HepG2 (cell line): ENCODE measurements at regions not wholly inside any gene's neighbourhood (a gene's known extent, or its start where the extent isn't known, plus 50 kb on each side); places are given as distances from the start of the nearest gene placed in this dataset.

Experiments
- ATAC-seq: fragments of 200-7000 bp; cut with Tn5 transposase; 3 replicates; pipeline ENCODE4 v1.9.1; 2020; ENCODE audit warnings: mild to moderate bottlenecking, moderate library complexity
- BruUV-seq: library from RNA; stranded (reverse); fragments of 400-500 nt; replicated peaks from 2 replicates; lab custom pipeline; 2021; lab: Mats Ljungman, UMichigan
- CTCF ChIA-PET: fragments of 300-600 bp; formaldehyde crosslinking; extraction: SDS; loops from one replicate; lab custom pipeline; 2021; ENCODE audit warnings: low total read pairs, inconsistent platforms, low intra/inter-chr PET ratio; lab: Yijun Ruan, JAX
- POLR2A ChIA-PET: fragments of 350-600 bp; sonication (Branson Sonifier 250); formaldehyde crosslinking; loops from one replicate; lab custom pipeline; 2020; ENCODE audit warnings: antibody characterized with exemption, inconsistent platforms; lab: Yijun Ruan, JAX
- DNase-seq: peaks from one replicate; pipeline ENCODE4 v3.0.0-alpha.2; 2015; ENCODE audit warnings: low spot score
- FAIRE-seq: peaks from 3 replicates; lab custom pipeline; 2011; peaks lifted over from hg19 to GRCh38; lab: Jason Lieb, UNC
- H2AFZ ChIP-seq: one replicate; pipeline ENCODE4 v1.6.1; 2011; ENCODE audit warnings: low read length, inconsistent platforms
- H3K27ac ChIP-seq: fragments of 300-600 bp; 3 replicates; pipeline ENCODE4 v1.8.0; 2011; ENCODE audit warnings: mixed run types, mild to moderate bottlenecking, mixed read lengths, low read length, inconsistent platforms; ENCODE audit not compliant: insufficient read depth; ENCODE audit errors: extremely low read length
- H3K27me3 ChIP-seq, 2 experiments: fragments of 200-600 bp in 1 of 2; 2 replicates in 1 of 2; 3 replicates in 1 of 2; pipeline versions ENCODE4 v1.6.0 to v1.8.0; 2011; ENCODE audit warnings: low read length in 2 of 2, mild to moderate bottlenecking in 2 of 2, moderate library complexity in 2 of 2, inconsistent platforms in 1 of 2; ENCODE audit not compliant: insufficient read depth in 2 of 2, control insufficient read depth in 1 of 2
- H3K36me3 ChIP-seq, 2 experiments: fragments of 200-600 bp in 1 of 2; replicated peaks in 1 of 2; 2 replicates in 1 of 2; 3 replicates in 1 of 2; pipeline versions ENCODE4 v1.5.1 to v1.8.0; 2011; ENCODE audit warnings: low read length in 2 of 2, inconsistent platforms in 1 of 2; ENCODE audit not compliant: insufficient read depth in 2 of 2, control insufficient read depth in 1 of 2
- H3K4me1 ChIP-seq: 2 replicates; pipeline ENCODE4 v1.5.1; 2012; ENCODE audit warnings: low read length, inconsistent platforms; ENCODE audit not compliant: insufficient read depth
- H3K4me2 ChIP-seq: 2 replicates; pipeline ENCODE4 v1.6.0; 2011; ENCODE audit warnings: low read depth, low read length, inconsistent platforms
- H3K4me3 ChIP-seq, 3 experiments: fragments of 200-600 bp in 1 of 3; sonication (generic), shearing (Covaris generic) in 1 of 3; replicated peaks in 1 of 3; 2 replicates each; pipeline ENCODE4 v1.5.1; 2011 to 2016; ENCODE audit warnings: low read length in 3 of 3, inconsistent platforms in 2 of 3, low read depth in 2 of 3, mild to moderate bottlenecking in 2 of 3, control low read depth in 1 of 3, mixed read lengths in 1 of 3; ENCODE audit not compliant: insufficient read depth in 1 of 3
- H3K79me2 ChIP-seq: one replicate; pipeline ENCODE4 v1.6.1; 2011; ENCODE audit warnings: low read length, inconsistent platforms; ENCODE audit not compliant: insufficient read depth
- H3K9ac ChIP-seq: 2 replicates; pipeline ENCODE4 v1.6.0; 2011; ENCODE audit warnings: mild to moderate bottlenecking, low read depth, low read length, inconsistent platforms; ENCODE audit not compliant: insufficient read depth
- H3K9me3 ChIP-seq: 2 replicates; pipeline ENCODE4 v1.5.1; 2012; ENCODE audit warnings: mild to moderate bottlenecking, low read length
- H4K20me1 ChIP-seq: 2 replicates; pipeline ENCODE4 v1.6.0; 2011; ENCODE audit warnings: inconsistent platforms, mild to moderate bottlenecking, low read length, moderate library complexity; ENCODE audit not compliant: insufficient read depth
- POGZ ChIP-seq: sonication (generic); formaldehyde crosslinking; IDR thresholded peaks from 2 replicates; pipeline ENCODE4 v1.4.0; 2020; ENCODE audit warnings: mild to moderate bottlenecking, missing genetic modification reagents
- WGBS: methylation state at CpG from one replicate; pipeline ENCODE4 v1.1.6; 2017; ENCODE audit warnings: low lambda C conversion rate; 5-methylcytosine and 5-hydroxymethylcytosine counted together
- in situ Hi-C: cut with HindIII; loops from 2 replicates; pipeline ENCODE4 v1.10.0; 2017; ENCODE audit warnings: low pct_unique_long_range_greater_than_20kb; ENCODE audit not compliant: extremely low pct_ligation_motif_present
- intact Hi-C: fragments of 100-400 bp; cut with micrococcal nuclease; formaldehyde crosslinking; loops from one replicate; pipeline ENCODE4 v1.10.0; 2022; ENCODE audit not compliant: unreplicated experiment
- TF ChIP-seq, protein P1 (sequence below): sonication (generic); formaldehyde crosslinking; IDR thresholded peaks from 2 replicates; pipeline ENCODE4 v1.9.0; 2021; ENCODE audit warnings: mild to moderate bottlenecking, missing genetic modification reagents

DNA sequence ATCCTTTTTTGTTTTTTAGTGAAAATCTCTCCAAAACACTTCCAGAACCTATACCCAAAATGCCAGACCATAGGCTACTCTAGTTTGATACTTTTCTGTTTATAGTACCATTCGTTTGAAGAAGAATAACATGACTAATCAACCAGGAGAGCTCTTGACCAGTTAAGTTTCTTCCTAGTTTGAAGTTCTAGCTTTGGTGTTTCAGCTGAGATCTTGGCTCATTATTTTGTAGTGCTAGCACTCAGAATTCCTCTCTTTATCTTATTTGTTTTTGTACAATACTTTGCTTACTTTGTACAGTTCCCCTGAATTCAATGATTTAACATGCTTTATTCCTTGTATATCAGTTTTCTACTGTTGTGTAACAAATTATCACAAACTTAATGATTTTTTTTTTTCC, 911.6 kb downstream of the EFNA5 start:
- H3K9me3 ChIP-seq, result no peaks in the 10 kb centered on the region
- no peak overlapping the region for H2AFZ ChIP-seq
- WGBS, result 0% methylated on average over 1 of the region's 1 CpG
- ChIA-PET CTCF (no interaction called here), POLR2A (no interaction called here)
- FAIRE-seq, result no peak
- intact Hi-C loops, result no loop called here
- no peak overlapping the region for H3K4me3 ChIP-seq
- H3K27me3 ChIP-seq, result no peaks in the 10 kb centered on the region
- in situ Hi-C loops, result no loop called here
- no peaks in the 10 kb centered on the region for H3K4me1 ChIP-seq
- TF ChIP-seq, protein P1, sequence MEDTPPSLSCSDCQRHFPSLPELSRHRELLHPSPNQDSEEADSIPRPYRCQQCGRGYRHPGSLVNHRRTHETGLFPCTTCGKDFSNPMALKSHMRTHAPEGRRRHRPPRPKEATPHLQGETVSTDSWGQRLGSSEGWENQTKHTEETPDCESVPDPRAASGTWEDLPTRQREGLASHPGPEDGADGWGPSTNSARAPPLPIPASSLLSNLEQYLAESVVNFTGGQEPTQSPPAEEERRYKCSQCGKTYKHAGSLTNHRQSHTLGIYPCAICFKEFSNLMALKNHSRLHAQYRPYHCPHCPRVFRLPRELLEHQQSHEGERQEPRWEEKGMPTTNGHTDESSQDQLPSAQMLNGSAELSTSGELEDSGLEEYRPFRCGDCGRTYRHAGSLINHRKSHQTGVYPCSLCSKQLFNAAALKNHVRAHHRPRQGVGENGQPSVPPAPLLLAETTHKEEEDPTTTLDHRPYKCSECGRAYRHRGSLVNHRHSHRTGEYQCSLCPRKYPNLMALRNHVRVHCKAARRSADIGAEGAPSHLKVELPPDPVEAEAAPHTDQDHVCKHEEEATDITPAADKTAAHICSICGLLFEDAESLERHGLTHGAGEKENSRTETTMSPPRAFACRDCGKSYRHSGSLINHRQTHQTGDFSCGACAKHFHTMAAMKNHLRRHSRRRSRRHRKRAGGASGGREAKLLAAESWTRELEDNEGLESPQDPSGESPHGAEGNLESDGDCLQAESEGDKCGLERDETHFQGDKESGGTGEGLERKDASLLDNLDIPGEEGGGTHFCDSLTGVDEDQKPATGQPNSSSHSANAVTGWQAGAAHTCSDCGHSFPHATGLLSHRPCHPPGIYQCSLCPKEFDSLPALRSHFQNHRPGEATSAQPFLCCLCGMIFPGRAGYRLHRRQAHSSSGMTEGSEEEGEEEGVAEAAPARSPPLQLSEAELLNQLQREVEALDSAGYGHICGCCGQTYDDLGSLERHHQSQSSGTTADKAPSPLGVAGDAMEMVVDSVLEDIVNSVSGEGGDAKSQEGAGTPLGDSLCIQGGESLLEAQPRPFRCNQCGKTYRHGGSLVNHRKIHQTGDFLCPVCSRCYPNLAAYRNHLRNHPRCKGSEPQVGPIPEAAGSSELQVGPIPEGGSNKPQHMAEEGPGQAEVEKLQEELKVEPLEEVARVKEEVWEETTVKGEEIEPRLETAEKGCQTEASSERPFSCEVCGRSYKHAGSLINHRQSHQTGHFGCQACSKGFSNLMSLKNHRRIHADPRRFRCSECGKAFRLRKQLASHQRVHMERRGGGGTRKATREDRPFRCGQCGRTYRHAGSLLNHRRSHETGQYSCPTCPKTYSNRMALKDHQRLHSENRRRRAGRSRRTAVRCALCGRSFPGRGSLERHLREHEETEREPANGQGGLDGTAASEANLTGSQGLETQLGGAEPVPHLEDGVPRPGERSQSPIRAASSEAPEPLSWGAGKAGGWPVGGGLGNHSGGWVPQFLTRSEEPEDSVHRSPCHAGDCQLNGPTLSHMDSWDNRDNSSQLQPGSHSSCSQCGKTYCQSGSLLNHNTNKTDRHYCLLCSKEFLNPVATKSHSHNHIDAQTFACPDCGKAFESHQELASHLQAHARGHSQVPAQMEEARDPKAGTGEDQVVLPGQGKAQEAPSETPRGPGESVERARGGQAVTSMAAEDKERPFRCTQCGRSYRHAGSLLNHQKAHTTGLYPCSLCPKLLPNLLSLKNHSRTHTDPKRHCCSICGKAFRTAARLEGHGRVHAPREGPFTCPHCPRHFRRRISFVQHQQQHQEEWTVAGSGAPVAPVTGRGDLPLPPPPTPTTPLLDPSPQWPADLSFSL (CRISPR knock-in tag), result no peak
- TF ChIP-seq POGZ (CRISPR knock-in tag), result no peak
- no peak overlapping the region for H3K9ac ChIP-seq
- H3K4me2 ChIP-seq, result no peak overlapping the region
- no TSS peak for BruUV-seq
- H3K27ac ChIP-seq, result no peak overlapping the region
- DNase-seq, result no peak
- no peaks in the 10 kb centered on the region for H4K20me1 ChIP-seq
- no peak for ATAC-seq
- H3K36me3 ChIP-seq, result no peaks in the 10 kb centered on the region
- H3K79me2 ChIP-seq, result no peaks in the 10 kb centered on the region
